Vagina (tissue), 2 donors: ENCODE measurements at regions not wholly inside any gene's neighbourhood (a gene's known extent, or its start where the extent isn't known, plus 50 kb on each side); places are given as distances from the start of the nearest gene placed in this dataset.

Experiments
- POLR2A ChIP-seq, 2 donors: fragments of 450-650 bp; IDR thresholded peaks; one replicate each; pipeline ENCODE4 v1.6.1; 2017; ENCODE audit warnings: antibody characterized with exemption in 2 of 2, mild to moderate bottlenecking in 2 of 2, moderate library complexity in 2 of 2
- POLR2AphosphoS5 ChIP-seq, 2 donors: sonication (generic); formaldehyde crosslinking; IDR thresholded peaks; one replicate each; pipeline ENCODE4 v1.9.0; 2017; ENCODE audit warnings: antibody characterized with exemption in 2 of 2, mild to moderate bottlenecking in 2 of 2, low read depth in 1 of 2; ENCODE audit not compliant: insufficient read depth in 1 of 2
- TF ChIP-seq, protein P1 (sequence below), 3 experiments: fragments of 450-650 bp in 2 of 3; fragments of 200-600 bp in 1 of 3; sonication (generic) in 1 of 3; IDR thresholded peaks; one replicate each; pipeline ENCODE4 v1.5.1; 2017 to 2019; ENCODE audit warnings: antibody characterized with exemption in 3 of 3, mild to moderate bottlenecking in 2 of 3, moderate library complexity in 2 of 3

GRCh38 chr5:2983583-2984300 lies 232.3 kb upstream of the IRX2 start:
- TF ChIP-seq, protein P1, sequence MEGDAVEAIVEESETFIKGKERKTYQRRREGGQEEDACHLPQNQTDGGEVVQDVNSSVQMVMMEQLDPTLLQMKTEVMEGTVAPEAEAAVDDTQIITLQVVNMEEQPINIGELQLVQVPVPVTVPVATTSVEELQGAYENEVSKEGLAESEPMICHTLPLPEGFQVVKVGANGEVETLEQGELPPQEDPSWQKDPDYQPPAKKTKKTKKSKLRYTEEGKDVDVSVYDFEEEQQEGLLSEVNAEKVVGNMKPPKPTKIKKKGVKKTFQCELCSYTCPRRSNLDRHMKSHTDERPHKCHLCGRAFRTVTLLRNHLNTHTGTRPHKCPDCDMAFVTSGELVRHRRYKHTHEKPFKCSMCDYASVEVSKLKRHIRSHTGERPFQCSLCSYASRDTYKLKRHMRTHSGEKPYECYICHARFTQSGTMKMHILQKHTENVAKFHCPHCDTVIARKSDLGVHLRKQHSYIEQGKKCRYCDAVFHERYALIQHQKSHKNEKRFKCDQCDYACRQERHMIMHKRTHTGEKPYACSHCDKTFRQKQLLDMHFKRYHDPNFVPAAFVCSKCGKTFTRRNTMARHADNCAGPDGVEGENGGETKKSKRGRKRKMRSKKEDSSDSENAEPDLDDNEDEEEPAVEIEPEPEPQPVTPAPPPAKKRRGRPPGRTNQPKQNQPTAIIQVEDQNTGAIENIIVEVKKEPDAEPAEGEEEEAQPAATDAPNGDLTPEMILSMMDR (IDR thresholded peaks at IDR 0.05), result no peak
- TF ChIP-seq POLR2AphosphoS5 (IDR thresholded peaks at IDR 0.05; ENCODE audit: insufficient read depth in 1 of 2, low read depth in 1 of 2) (no peak), POLR2A (IDR thresholded peaks at IDR 0.05) (no peak)
